ENCODE measurements at regions not wholly inside any gene's neighbourhood (a gene's known extent, or its start where the extent isn't known, plus 50 kb on each side); places are given as distances from the start of the nearest gene placed in this dataset.

DNA sequence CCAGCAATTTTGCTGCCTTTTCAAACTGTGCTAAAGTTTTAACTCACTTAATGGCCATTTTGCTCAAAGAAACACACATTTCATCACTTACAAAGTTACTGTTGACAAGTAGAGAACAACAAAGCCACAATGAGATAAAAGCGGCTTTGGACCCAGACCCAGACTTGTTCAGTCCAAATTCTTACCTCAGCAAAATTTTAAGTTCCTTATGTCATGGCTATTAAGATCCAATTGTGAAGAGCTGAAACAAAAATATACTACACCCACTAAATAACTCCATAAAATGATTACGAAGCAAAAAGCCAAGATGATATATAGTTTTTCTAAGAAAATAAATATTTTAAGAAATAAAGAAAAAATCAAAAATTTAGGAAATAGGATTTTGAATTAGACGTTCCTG, 137.0 kb upstream of the INPP4B start:
- no peak overlapping the region for H3K4me3 ChIP-seq (ENCODE audit: low read length)
- H3K9me3 ChIP-seq (ENCODE audit: control insufficient read depth in 2 of 3, low read length in 3 of 3): no peaks in the 10 kb centered on the region
- H3K4me1 ChIP-seq (ENCODE audit: control insufficient read depth in 2 of 2, insufficient read depth in 2 of 2, low read length in 2 of 2): no peaks in the 10 kb centered on the region
- Mint-ChIP-seq H3K27me3 (peaks cover 6 to 17% (median 11%) of the 10 kb centered on the region in 5 donors), H3K9me3 (peaks cover 0 to 5% (median 0%) of the 10 kb centered on the region in 11 donors), H3K4me3 (no peak overlapping the region), H3K4me1 (no peaks in the 10 kb centered on the region), H3K27ac (no peak overlapping the region), H3K36me3 (no peaks in the 10 kb centered on the region)
- DNase-seq (no peak), ATAC-seq (no peak)
- no peaks in the 10 kb centered on the region for H3K36me3 ChIP-seq (ENCODE audit: control insufficient read depth in 2 of 3, insufficient read depth in 3 of 3, low read length in 3 of 3)
- intact Hi-C loops (cut with micrococcal nuclease): no loop called here
- CTCF ChIA-PET: no interaction called here
- POLR2A ChIA-PET: no interaction called here
- no peak overlapping the region for H3K27ac ChIP-seq (ENCODE audit: low read depth, low read length)
- H3K27me3 ChIP-seq (ENCODE audit: control insufficient read depth in 2 of 2, insufficient read depth in 2 of 2, low read length in 2 of 2): peaks cover 0 to 2% of the 10 kb centered on the region in 2 donors

DNA sequence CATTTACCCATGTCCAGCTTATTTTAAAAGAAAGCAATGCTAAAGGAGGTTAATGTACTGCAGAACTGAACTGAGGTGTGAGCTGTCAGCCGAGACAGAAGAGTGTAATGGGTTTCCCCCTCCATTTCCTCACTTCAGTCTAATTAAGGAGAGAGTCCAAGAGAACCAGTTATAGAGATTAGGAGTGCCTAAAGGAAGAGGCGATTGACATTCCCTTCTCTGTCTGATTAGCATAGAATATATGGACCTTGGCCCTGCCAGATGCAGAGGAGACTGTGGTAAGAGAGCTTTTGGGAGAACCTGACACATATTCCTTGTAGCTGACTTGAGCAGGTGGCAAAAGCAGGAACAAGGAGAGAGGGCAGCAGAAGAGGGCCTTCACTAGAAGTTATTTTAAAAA, 137.5 kb upstream of the INPP4B start:
- H3K9me3 Mint-ChIP-seq: peaks cover 0 to 5% (median 0%) of the 10 kb centered on the region in 11 donors
- no peaks in the 10 kb centered on the region for H3K36me3 Mint-ChIP-seq
- Histone ChIP-seq H3K27me3 (ENCODE audit: control insufficient read depth in 2 of 2, insufficient read depth in 2 of 2, low read length in 2 of 2) (peaks cover 0 to 2% of the 10 kb centered on the region in 2 donors), H3K4me3 (ENCODE audit: low read length) (no peak overlapping the region), H3K27ac (ENCODE audit: low read depth, low read length) (no peak overlapping the region), H3K4me1 (ENCODE audit: control insufficient read depth in 2 of 2, insufficient read depth in 2 of 2, low read length in 2 of 2) (no peaks in the 10 kb centered on the region), H3K36me3 (ENCODE audit: control insufficient read depth in 2 of 3, insufficient read depth in 3 of 3, low read length in 3 of 3) (no peaks in the 10 kb centered on the region), H3K9me3 (ENCODE audit: control insufficient read depth in 2 of 3, low read length in 3 of 3) (no peaks in the 10 kb centered on the region)
- no peaks in the 10 kb centered on the region for H3K4me1 Mint-ChIP-seq
- no peak overlapping the region for H3K4me3 Mint-ChIP-seq
- intact Hi-C loops (cut with micrococcal nuclease): no loop called here
- H3K27ac Mint-ChIP-seq: no peak overlapping the region
- CTCF ChIA-PET: no interaction called here
- peaks cover 6 to 19% (median 12%) of the 10 kb centered on the region in 5 donors for H3K27me3 Mint-ChIP-seq
- ATAC-seq: no peak
- POLR2A ChIA-PET: no interaction called here
- DNase-seq: no peak

DNA sequence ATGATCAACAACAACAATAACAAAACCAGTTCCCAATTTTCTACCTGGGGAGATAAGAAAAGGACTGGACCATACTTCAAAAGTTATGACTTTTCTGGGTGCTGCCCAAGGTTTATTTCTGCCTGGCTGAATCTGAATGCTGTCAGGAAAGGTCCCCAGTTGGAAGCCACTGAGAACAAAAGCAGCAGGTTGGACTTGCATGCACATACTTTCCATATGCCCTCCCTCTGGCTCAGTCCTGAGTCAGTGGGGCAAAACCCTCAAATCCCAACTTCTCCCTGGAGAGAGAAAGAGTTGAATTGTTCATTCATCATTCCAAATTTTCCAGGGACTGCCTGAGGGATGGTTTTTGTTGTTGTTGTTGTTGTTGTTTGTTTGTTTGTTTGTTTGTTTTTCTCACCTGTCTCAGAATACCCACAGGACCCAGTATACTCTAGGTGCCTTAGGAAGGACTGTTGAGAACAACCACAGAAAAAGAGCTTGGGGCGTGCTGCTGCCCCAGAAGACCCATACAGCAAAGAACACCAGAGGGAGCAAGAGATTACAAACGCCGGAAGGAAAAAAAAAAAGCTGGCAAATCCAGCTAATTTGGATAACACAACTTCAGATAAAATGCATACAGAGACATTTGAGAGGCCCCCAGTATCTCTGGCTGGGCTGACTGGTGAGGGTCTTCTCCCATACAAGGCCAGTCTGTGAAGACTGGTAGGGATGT, 138.9 kb upstream of the INPP4B start:
- H3K27ac Mint-ChIP-seq: no peak overlapping the region

DNA sequence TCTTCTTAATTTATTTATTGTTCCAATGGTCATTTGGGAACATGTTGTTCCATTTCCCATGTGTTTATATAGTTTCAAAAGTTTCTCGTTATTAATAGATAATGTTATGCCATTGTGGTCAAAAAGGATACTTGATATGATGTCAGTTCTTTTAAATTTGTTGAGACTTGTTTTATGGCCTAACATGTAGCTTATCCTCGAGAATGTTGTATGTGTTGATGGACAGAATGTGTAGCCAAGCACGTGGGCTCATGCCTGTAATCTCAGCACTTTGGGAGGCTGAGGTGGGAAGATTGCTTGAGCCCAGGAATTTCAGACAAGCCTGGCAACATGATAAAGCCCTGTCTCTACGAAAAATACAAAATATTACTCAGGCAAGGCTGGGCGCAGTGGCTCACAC, 168.5 kb upstream of the USP38 start:
- H3K27me3 ChIP-seq (ENCODE audit: control insufficient read depth in 2 of 2, insufficient read depth in 2 of 2, low read length in 2 of 2): no peaks in the 10 kb centered on the region
- H3K4me1 ChIP-seq (ENCODE audit: control insufficient read depth in 2 of 2, insufficient read depth in 2 of 2, low read length in 2 of 2): no peaks in the 10 kb centered on the region
- Mint-ChIP-seq H3K27ac (no peak overlapping the region), H3K4me3 (no peak overlapping the region), H3K36me3 (no peaks in the 10 kb centered on the region), H3K9me3 (peaks cover 0 to 15% (median 3%) of the 10 kb centered on the region in 11 donors), H3K4me1 (peaks cover 0 to 12% (median 0%) of the 10 kb centered on the region in 7 donors), H3K27me3 (peaks cover 0 to 12% (median 6%) of the 10 kb centered on the region in 5 donors)
- DNase-seq (no peak), ATAC-seq (no peak)
- no peak overlapping the region for H3K4me3 ChIP-seq (ENCODE audit: low read length)
- H3K36me3 ChIP-seq (ENCODE audit: control insufficient read depth in 2 of 3, insufficient read depth in 3 of 3, low read length in 3 of 3): no peaks in the 10 kb centered on the region
- no peak overlapping the region for H3K27ac ChIP-seq (ENCODE audit: low read depth, low read length)
- CTCF ChIA-PET: no interaction called here
- POLR2A ChIA-PET: no interaction called here
- intact Hi-C loops (cut with micrococcal nuclease): no loop called here
- H3K9me3 ChIP-seq (ENCODE audit: control insufficient read depth in 2 of 3, low read length in 3 of 3): no peaks in the 10 kb centered on the region

More for the DNA sequence above, 138.9 kb upstream of the INPP4B start:
- peaks cover 0 to 16% (median 3%) of the 10 kb centered on the region in 11 donors for H3K9me3 Mint-ChIP-seq
- no peaks in the 10 kb centered on the region for H3K36me3 Mint-ChIP-seq
- H3K4me1 Mint-ChIP-seq: no peaks in the 10 kb centered on the region
- no peak for ATAC-seq
- Histone ChIP-seq H3K4me1 (ENCODE audit: control insufficient read depth in 2 of 2, insufficient read depth in 2 of 2, low read length in 2 of 2) (no peaks in the 10 kb centered on the region), H3K27me3 (ENCODE audit: control insufficient read depth in 2 of 2, insufficient read depth in 2 of 2, low read length in 2 of 2) (peaks cover 0 to 6% of the 10 kb centered on the region in 2 donors), H3K4me3 (ENCODE audit: low read length) (no peak overlapping the region), H3K36me3 (ENCODE audit: control insufficient read depth in 2 of 3, insufficient read depth in 3 of 3, low read length in 3 of 3) (no peaks in the 10 kb centered on the region), H3K9me3 (ENCODE audit: control insufficient read depth in 2 of 3, low read length in 3 of 3) (no peaks in the 10 kb centered on the region), H3K27ac (ENCODE audit: low read depth, low read length) (no peak overlapping the region)
- intact Hi-C loops (cut with micrococcal nuclease): no loop called here
- peaks cover 8 to 13% (median 12%) of the 10 kb centered on the region in 5 donors for H3K27me3 Mint-ChIP-seq
- POLR2A ChIA-PET: interaction anchor here (0.6 kb wide), 1 partner anchor 62 kb away, joined by 4 read pairs; no protein-coding TSS in a partner anchor
- CTCF ChIA-PET: no interaction called here
- H3K4me3 Mint-ChIP-seq: no peak overlapping the region
- no peak for DNase-seq

DNA sequence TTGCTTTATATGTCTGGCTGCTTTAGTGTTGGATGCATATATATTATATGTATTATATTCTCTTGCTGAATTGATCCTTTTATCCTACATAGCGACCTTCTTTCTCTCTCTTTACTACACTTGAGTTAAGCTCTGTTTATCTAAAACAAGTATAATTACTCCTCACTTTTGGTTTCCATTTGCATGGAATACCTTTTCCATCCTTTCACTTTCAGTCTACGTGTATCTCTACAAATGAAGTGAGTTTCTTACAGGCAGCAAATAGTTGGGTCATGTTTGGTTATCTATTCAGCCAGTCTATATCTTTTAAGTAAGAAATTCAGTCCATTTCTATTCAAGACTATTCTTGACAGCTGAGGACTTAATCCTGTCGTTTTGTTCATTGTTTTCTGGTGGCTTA, 167.5 kb upstream of the USP38 start:
- ChIA-PET POLR2A (no interaction called here), CTCF (no interaction called here)
- H3K4me1 Mint-ChIP-seq: peaks cover 0 to 15% (median 0%) of the 10 kb centered on the region in 7 donors
- ATAC-seq: no peak
- no peaks in the 10 kb centered on the region for H3K27me3 ChIP-seq (ENCODE audit: control insufficient read depth in 2 of 2, insufficient read depth in 2 of 2, low read length in 2 of 2)
- H3K9me3 Mint-ChIP-seq: peaks cover 0 to 6% (median 0%) of the 10 kb centered on the region in 11 donors
- H3K4me3 Mint-ChIP-seq: no peak overlapping the region
- no peak overlapping the region for H3K27ac ChIP-seq (ENCODE audit: low read depth, low read length)
- DNase-seq: no peak
- H3K36me3 ChIP-seq (ENCODE audit: control insufficient read depth in 2 of 3, insufficient read depth in 3 of 3, low read length in 3 of 3): no peaks in the 10 kb centered on the region
- H3K9me3 ChIP-seq (ENCODE audit: control insufficient read depth in 2 of 3, low read length in 3 of 3): no peaks in the 10 kb centered on the region
- no peaks in the 10 kb centered on the region for H3K4me1 ChIP-seq (ENCODE audit: control insufficient read depth in 2 of 2, insufficient read depth in 2 of 2, low read length in 2 of 2)
- no peak overlapping the region for H3K4me3 ChIP-seq (ENCODE audit: low read length)
- intact Hi-C loops (cut with micrococcal nuclease): no loop called here
- H3K27me3 Mint-ChIP-seq: peaks cover 0 to 13% (median 6%) of the 10 kb centered on the region in 5 donors
- H3K36me3 Mint-ChIP-seq: no peaks in the 10 kb centered on the region
- H3K27ac Mint-ChIP-seq: no peak overlapping the region

DNA sequence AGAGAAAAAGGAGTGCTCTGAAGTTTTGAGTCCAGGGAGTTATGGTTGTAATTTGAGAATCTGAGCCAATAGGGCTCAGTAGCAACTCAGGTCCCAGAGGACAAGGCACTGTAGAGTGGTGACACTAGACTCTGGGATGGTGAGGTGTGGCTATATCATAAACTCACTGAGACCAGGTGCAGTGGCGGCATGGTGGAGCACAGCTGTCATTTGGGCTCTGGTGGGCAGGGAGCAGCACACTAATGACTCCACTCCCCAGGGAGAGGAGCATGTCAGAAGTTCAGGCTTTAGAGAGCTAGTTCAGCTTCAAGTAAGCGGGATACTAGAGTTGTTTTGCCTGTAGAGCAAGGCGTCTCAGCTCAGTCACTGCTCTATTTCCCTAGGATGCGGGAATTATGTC, 165.4 kb upstream of the USP38 start:
- Mint-ChIP-seq H3K9me3 (peaks cover 0 to 6% (median 0%) of the 10 kb centered on the region in 11 donors), H3K4me3 (no peak overlapping the region), H3K27me3 (peaks cover 4 to 27% (median 6%) of the 10 kb centered on the region in 5 donors), H3K36me3 (no peaks in the 10 kb centered on the region), H3K27ac (no peak overlapping the region), H3K4me1 (peaks cover 0 to 19% (median 0%) of the 10 kb centered on the region in 7 donors)
- intact Hi-C loops (cut with micrococcal nuclease): no loop called here
- ATAC-seq (no peak), DNase-seq (no peak)
- ChIA-PET CTCF (no interaction called here), POLR2A (no interaction called here)
- H3K9me3 ChIP-seq (ENCODE audit: control insufficient read depth in 2 of 3, low read length in 3 of 3): no peaks in the 10 kb centered on the region
- no peaks in the 10 kb centered on the region for H3K27me3 ChIP-seq (ENCODE audit: control insufficient read depth in 2 of 2, insufficient read depth in 2 of 2, low read length in 2 of 2)
- H3K4me3 ChIP-seq (ENCODE audit: low read length): no peak overlapping the region
- no peak overlapping the region for H3K27ac ChIP-seq (ENCODE audit: low read depth, low read length)
- no peaks in the 10 kb centered on the region for H3K4me1 ChIP-seq (ENCODE audit: control insufficient read depth in 2 of 2, insufficient read depth in 2 of 2, low read length in 2 of 2)
- H3K36me3 ChIP-seq (ENCODE audit: control insufficient read depth in 2 of 3, insufficient read depth in 3 of 3, low read length in 3 of 3): no peaks in the 10 kb centered on the region

DNA sequence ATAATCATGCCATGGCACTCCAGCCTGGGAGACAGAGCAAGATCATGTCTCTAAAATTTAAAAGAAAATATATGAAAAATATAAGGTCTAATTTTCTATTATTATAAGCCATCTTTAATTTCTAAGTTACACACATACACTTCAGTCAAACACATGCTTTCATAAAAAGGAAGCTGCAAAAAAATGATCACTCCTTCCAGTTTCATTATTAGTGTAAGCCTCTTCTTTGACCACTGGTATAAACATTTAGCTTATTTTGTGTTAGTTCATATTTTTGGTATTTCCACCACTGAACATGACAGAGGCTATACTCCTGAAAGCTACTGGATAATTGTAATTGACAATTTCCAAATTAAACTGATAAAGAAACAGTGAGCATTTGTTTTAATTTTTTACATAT, 163.3 kb upstream of the USP38 start:
- no peaks in the 10 kb centered on the region for H3K27me3 ChIP-seq (ENCODE audit: control insufficient read depth in 2 of 2, insufficient read depth in 2 of 2, low read length in 2 of 2)
- H3K4me3 Mint-ChIP-seq: no peak overlapping the region
- H3K4me1 ChIP-seq (ENCODE audit: control insufficient read depth in 2 of 2, insufficient read depth in 2 of 2, low read length in 2 of 2): no peaks in the 10 kb centered on the region
- intact Hi-C loops (cut with micrococcal nuclease): no loop called here
- H3K9me3 ChIP-seq (ENCODE audit: control insufficient read depth in 2 of 3, low read length in 3 of 3): no peaks in the 10 kb centered on the region
- ChIA-PET POLR2A (no interaction called here), CTCF (no interaction called here)
- H3K36me3 ChIP-seq (ENCODE audit: control insufficient read depth in 2 of 3, insufficient read depth in 3 of 3, low read length in 3 of 3): no peaks in the 10 kb centered on the region
- DNase-seq (no peak), ATAC-seq (no peak)
- H3K36me3 Mint-ChIP-seq: no peaks in the 10 kb centered on the region
- no peak overlapping the region for H3K4me3 ChIP-seq (ENCODE audit: low read length)
- peaks cover 0 to 21% (median 0%) of the 10 kb centered on the region in 7 donors for H3K4me1 Mint-ChIP-seq
- no peak overlapping the region for H3K27ac ChIP-seq (ENCODE audit: low read depth, low read length)
- H3K27me3 Mint-ChIP-seq: peaks cover 3 to 27% (median 8%) of the 10 kb centered on the region in 5 donors
- H3K27ac Mint-ChIP-seq: no peak overlapping the region
- peaks cover 0 to 3% (median 0%) of the 10 kb centered on the region in 11 donors for H3K9me3 Mint-ChIP-seq
